ENCODE measurements at regions not wholly inside any gene's neighbourhood (a gene's known extent, or its start where the extent isn't known, plus 50 kb on each side); places are given as distances from the start of the nearest gene placed in this dataset.

GRCh38 chr2:194562329-194562728, 1094.7 kb upstream of the SLC39A10 start:
- Histone ChIP-seq H3K27ac (ENCODE audit: low read depth, low read length) (no peak overlapping the region), H3K18ac (ENCODE audit: extremely low read depth, low read length) (no peak overlapping the region), H3K56ac (replicated peaks; ENCODE audit: insufficient read length, low read depth, low read length) (no peak overlapping the region), H4K91ac (replicated peaks; ENCODE audit: insufficient read length, low read length) (no peak overlapping the region), H3K23me2 (ENCODE audit: low read depth, low read length) (no peaks in the 10 kb centered on the region), H3K36me3 (ENCODE audit: control insufficient read depth in 2 of 4, insufficient read depth in 4 of 4, low read length in 3 of 4) (no peaks in the 10 kb centered on the region), H3K23ac (ENCODE audit: insufficient read length) (no peak overlapping the region), H2AK5ac (ENCODE audit: low read depth, low read length) (no peak overlapping the region), H3K4me1 (replicated peaks in 1 of 4; ENCODE audit: control insufficient read depth in 3 of 4, insufficient read depth in 4 of 4, low read length in 3 of 4) (no peaks in the 10 kb centered on the region), H3K9me3 (ENCODE audit: insufficient read depth in 2 of 2, low read depth in 1 of 2, low read length in 1 of 2) (no peaks in the 10 kb centered on the region), H3K14ac (ENCODE audit: insufficient read length) (no peak overlapping the region), H4K20me1 (replicated peaks in 1 of 2; ENCODE audit: control insufficient read depth in 1 of 2, insufficient read depth in 2 of 2, low read length in 2 of 2) (no peaks in the 10 kb centered on the region), H3K79me2 (ENCODE audit: control insufficient read depth in 1 of 2, insufficient read depth in 2 of 2, low read length in 2 of 2) (no peaks in the 10 kb centered on the region), H2BK20ac (ENCODE audit: low read length) (no peak overlapping the region), H2BK120ac (replicated peaks; ENCODE audit: low read depth, low read length) (no peak overlapping the region), H3K79me1 (ENCODE audit: low read depth, low read length) (no peaks in the 10 kb centered on the region), H2BK5ac (ENCODE audit: low read depth, low read length) (no peak overlapping the region), H2BK12ac (ENCODE audit: low read depth, low read length) (no peak overlapping the region), H3K9ac (replicated peaks in 1 of 4; ENCODE audit: extremely low read depth in 1 of 4, low read depth in 3 of 4, low read length in 3 of 4) (no peak overlapping the region), H2BK15ac (ENCODE audit: low read length) (no peak overlapping the region), H2AFZ (ENCODE audit: low read length) (no peak overlapping the region), H4K8ac (ENCODE audit: extremely low read depth, insufficient read depth, low read length) (no peak overlapping the region), H3K27me3 (replicated peaks in 1 of 4; ENCODE audit: control insufficient read depth in 3 of 4, extremely low read depth in 1 of 4, insufficient read depth in 3 of 4, low read length in 3 of 4) (peaks cover 0 to 2% (median 0%) of the 10 kb centered on the region in 4 experiments; a peak in 1 of 7 replicates), H4K5ac (ENCODE audit: insufficient read length, low read depth, low read length) (no peak overlapping the region), H3K4ac (replicated peaks; ENCODE audit: insufficient read length, low read depth, low read length) (no peak overlapping the region), H3K4me3 (ENCODE audit: extremely low read depth in 1 of 4, insufficient read depth in 2 of 4, low read depth in 3 of 4, low read length in 4 of 4) (no peak overlapping the region), H3K4me2 (ENCODE audit: insufficient read depth in 1 of 2, low read depth in 2 of 2, low read length in 2 of 2) (no peak overlapping the region)
- WGBS, 2 experiments (ENCODE audit: extremely low coverage in 1 of 2, insufficient coverage in 1 of 2, insufficient read length in 1 of 2, insufficient replicate concordance in 2 of 2, low coverage in 1 of 2, low lambda C conversion rate in 2 of 2, missing lambda C conversion rate in 1 of 2): 100% methylated on average over 2 of the region's 2 CpGs; no CpG with 5 or more reads in 1 of the 2 experiments
- ChIA-PET CTCF (ENCODE audit: partially characterized antibody) (no interaction called here), POLR2A (ENCODE audit: partially characterized antibody) (no interaction called here)
- FAIRE-seq (no peak), DNase-seq (ENCODE audit: low read depth in 1 of 2, low spot score in 2 of 2) (no peak)
- TF ChIP-seq BACH1 (IDR thresholded peaks at IDR 0.05; ENCODE audit: low read length): no peak
- no peak for TF ChIP-seq EP300 (IDR thresholded peaks at IDR 0.05; ENCODE audit: borderline replicate concordance in 1 of 2, low read depth in 2 of 2, low read length in 2 of 2)
